ENCODE measurements at regions not wholly inside any gene's neighbourhood (a gene's known extent, or its start where the extent isn't known, plus 50 kb on each side); places are given as distances from the start of the nearest gene placed in this dataset.
A peak's percentile ranks its signal among the peaks of the same experiment; 100 is the strongest.

DNA sequence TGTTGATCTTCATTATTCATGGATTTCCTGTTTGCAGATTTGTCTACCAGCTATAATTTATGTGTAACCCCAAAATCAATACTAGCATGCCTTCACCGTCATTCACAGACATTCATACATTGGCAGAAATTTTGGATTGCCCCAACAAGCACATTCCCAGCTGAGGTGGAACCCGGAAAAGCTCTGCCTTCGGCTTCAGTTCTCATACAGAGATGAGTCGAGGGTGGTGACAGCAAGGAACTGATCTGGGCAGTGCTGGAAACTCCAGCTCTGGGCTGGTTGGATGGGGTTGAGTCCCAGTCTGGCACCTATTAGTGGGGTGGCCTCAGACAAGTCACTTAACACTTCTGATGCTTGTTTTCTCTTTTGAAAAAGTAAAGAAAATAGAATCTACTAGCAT is 267.5 kb downstream of the SNX13 start:
- Histone ChIP-seq H3K36me3 (ENCODE audit: control insufficient read depth, insufficient read depth, low read length) (no peaks in the 10 kb centered on the region), H3K4me1 (ENCODE audit: control insufficient read depth, insufficient read depth, low read length, poor library complexity, severe bottlenecking) (peaks cover 9% of the 10 kb centered on the region), H3K27ac (ENCODE audit: low read depth, low read length, severe bottlenecking) (no peak overlapping the region), H3K9me3 (ENCODE audit: control insufficient read depth, low read length) (no peaks in the 10 kb centered on the region), H3K4me3 (ENCODE audit: extremely low read depth, insufficient read depth, low read length, poor library complexity, severe bottlenecking) (no peak overlapping the region)
- WGBS, 2 experiments (ENCODE audit: insufficient coverage in 2 of 2), result 84 to 96% methylated on average over 3 to 4 of the region's 4 CpGs

- peaks cover 21% of the 10 kb centered on the region for H3K4me1 ChIP-seq (ENCODE audit: control insufficient read depth, insufficient read depth, low read length, poor library complexity, severe bottlenecking)
- no peak overlapping the region for H3K27ac ChIP-seq (ENCODE audit: low read depth, low read length, severe bottlenecking)
- WGBS, 2 experiments (ENCODE audit: insufficient coverage in 2 of 2), result 94 to 95% methylated on average over 6 of the region's 8 CpGs
- no peaks in the 10 kb centered on the region for H3K36me3 ChIP-seq (ENCODE audit: control insufficient read depth, insufficient read depth, low read length)
- H3K4me3 ChIP-seq (ENCODE audit: extremely low read depth, insufficient read depth, low read length, poor library complexity, severe bottlenecking), result no peak overlapping the region
- H3K9me3 ChIP-seq (ENCODE audit: control insufficient read depth, low read length), result no peaks in the 10 kb centered on the region
Measured at GRCh38 chr7:17674166-17674942, 265.9 kb downstream of the SNX13 start.

DNA sequence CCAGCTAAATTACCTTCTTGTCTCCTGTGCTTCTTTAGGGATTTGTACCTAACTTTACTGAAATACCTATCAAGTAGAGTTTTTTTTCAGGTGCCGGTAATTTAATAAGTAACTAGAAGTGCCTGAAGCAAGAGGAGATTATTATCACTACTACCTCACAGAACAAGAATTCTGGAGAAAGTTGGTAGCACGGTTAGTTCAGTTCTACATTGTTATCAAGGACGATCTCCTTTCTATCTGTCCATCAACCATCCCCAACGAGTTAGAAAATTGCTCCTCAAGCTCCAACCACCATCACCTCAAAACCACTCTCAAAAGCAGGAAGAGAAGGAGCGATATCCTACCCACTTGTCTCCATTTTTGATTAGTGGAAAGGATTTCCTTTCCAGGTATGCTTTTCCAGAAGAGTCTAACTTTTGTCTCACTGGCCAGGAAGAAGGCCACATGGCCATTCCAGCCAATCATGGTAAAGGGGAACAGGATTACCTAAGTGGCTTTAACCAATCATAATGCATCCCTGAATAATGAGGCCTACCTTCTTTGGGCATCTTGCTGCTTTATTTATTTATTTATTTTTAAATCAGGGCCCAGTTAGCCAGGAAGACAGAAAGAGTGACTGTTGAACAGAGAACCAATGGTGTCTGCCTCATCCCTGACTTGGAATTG is 265.2 kb downstream of the SNX13 start:
- Histone ChIP-seq H3K4me1 (ENCODE audit: control insufficient read depth, insufficient read depth, low read length, poor library complexity, severe bottlenecking) (peaks cover 26% of the 10 kb centered on the region), H3K9me3 (ENCODE audit: control insufficient read depth, low read length) (no peaks in the 10 kb centered on the region), H3K4me3 (ENCODE audit: extremely low read depth, insufficient read depth, low read length, poor library complexity, severe bottlenecking) (no peak overlapping the region), H3K36me3 (ENCODE audit: control insufficient read depth, insufficient read depth, low read length) (no peaks in the 10 kb centered on the region), H3K27ac (ENCODE audit: low read depth, low read length, severe bottlenecking) (no peak overlapping the region)
- no CpG with 5 or more reads among the region's 5 CpGs for WGBS, 2 experiments (ENCODE audit: insufficient coverage in 2 of 2)

DNA sequence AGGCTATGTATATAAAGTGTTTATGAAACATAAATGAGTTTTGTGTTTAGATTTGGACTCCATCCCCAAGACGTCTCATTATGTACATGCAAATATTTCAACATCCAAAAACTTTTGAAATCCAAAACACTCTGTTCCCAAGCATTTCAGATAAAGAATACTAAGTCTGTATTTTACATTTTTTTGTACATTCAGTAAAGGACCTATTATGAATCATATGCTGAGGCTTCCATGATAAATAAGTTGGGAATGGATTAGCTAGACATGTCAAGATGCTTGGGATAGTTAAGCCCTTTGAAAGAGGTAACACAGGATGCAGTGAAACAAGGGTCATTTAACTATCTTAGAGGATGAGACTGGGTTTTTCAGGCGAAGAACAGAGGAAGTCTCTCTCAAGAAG is 262.9 kb downstream of the SNX13 start:
- H3K4me1 ChIP-seq (ENCODE audit: control insufficient read depth, insufficient read depth, low read length, poor library complexity, severe bottlenecking), result peaks cover 48% of the 10 kb centered on the region
- 80 to 100% methylated on average over 1 of the region's 2 CpGs for WGBS, 2 experiments (ENCODE audit: insufficient coverage in 2 of 2)

DNA sequence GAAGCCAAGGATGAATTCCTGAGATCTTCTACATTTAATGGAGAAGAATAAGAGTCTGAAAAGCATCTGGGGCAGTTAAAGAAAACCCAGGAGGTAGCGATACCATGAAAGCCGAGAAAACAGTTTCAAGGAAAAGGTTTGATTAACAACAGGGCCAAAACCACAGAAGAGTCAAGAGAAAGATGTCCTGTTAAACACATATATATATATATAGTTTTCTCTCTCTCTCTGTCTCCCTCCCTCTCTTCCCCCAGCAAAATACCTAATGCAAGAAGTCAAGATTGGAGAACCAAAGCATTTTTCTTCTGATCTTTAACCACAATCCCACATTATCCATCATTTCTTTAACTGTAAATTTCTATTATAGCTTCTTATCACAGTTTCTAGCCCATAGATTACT is 261.4 kb downstream of the SNX13 start:
- Histone ChIP-seq H3K9me3 (ENCODE audit: control insufficient read depth, low read length) (no peaks in the 10 kb centered on the region), H3K4me1 (ENCODE audit: control insufficient read depth, insufficient read depth, low read length, poor library complexity, severe bottlenecking) (peaks cover 49% of the 10 kb centered on the region), H3K4me3 (ENCODE audit: extremely low read depth, insufficient read depth, low read length, poor library complexity, severe bottlenecking) (no peak overlapping the region), H3K36me3 (ENCODE audit: control insufficient read depth, insufficient read depth, low read length) (no peaks in the 10 kb centered on the region), H3K27ac (ENCODE audit: low read depth, low read length, severe bottlenecking) (no peak overlapping the region)
- no CpG with 5 or more reads among the region's 2 CpGs for WGBS, 2 experiments (ENCODE audit: insufficient coverage in 2 of 2)

More for the DNA sequence above, 262.9 kb downstream of the SNX13 start:
- H3K4me3 ChIP-seq (ENCODE audit: extremely low read depth, insufficient read depth, low read length, poor library complexity, severe bottlenecking), result no peak overlapping the region
- no peak overlapping the region for H3K27ac ChIP-seq (ENCODE audit: low read depth, low read length, severe bottlenecking)
- H3K36me3 ChIP-seq (ENCODE audit: control insufficient read depth, insufficient read depth, low read length), result no peaks in the 10 kb centered on the region
- no peaks in the 10 kb centered on the region for H3K9me3 ChIP-seq (ENCODE audit: control insufficient read depth, low read length)

GRCh38 chr7:17679458-17679857 is 260.8 kb downstream of the SNX13 start:
- H3K27ac ChIP-seq (ENCODE audit: low read depth, low read length, severe bottlenecking), result peak overlapping the region; percentile 86
- 81 to 100% methylated on average over 3 to 4 of the region's 4 CpGs for WGBS, 2 experiments (ENCODE audit: insufficient coverage in 2 of 2)
- H3K4me1 ChIP-seq (ENCODE audit: control insufficient read depth, insufficient read depth, low read length, poor library complexity, severe bottlenecking), result peaks cover 49% of the 10 kb centered on the region
- no peaks in the 10 kb centered on the region for H3K36me3 ChIP-seq (ENCODE audit: control insufficient read depth, insufficient read depth, low read length)
- H3K9me3 ChIP-seq (ENCODE audit: control insufficient read depth, low read length), result no peaks in the 10 kb centered on the region
- no peak overlapping the region for H3K4me3 ChIP-seq (ENCODE audit: extremely low read depth, insufficient read depth, low read length, poor library complexity, severe bottlenecking)

GRCh38 chr7:17680026-17680425 is 260.3 kb downstream of the SNX13 start:
- Histone ChIP-seq H3K36me3 (ENCODE audit: control insufficient read depth, insufficient read depth, low read length) (no peaks in the 10 kb centered on the region), H3K27ac (ENCODE audit: low read depth, low read length, severe bottlenecking) (peak overlapping the region; percentile 86), H3K4me1 (ENCODE audit: control insufficient read depth, insufficient read depth, low read length, poor library complexity, severe bottlenecking) (peaks cover 49% of the 10 kb centered on the region), H3K9me3 (ENCODE audit: control insufficient read depth, low read length) (no peaks in the 10 kb centered on the region), H3K4me3 (ENCODE audit: extremely low read depth, insufficient read depth, low read length, poor library complexity, severe bottlenecking) (no peak overlapping the region)
- 23% methylated on average over 3 to 5 of the region's 6 CpGs for WGBS, 2 experiments (ENCODE audit: insufficient coverage in 2 of 2)

- Histone ChIP-seq H3K36me3 (ENCODE audit: control insufficient read depth, insufficient read depth, low read length) (no peaks in the 10 kb centered on the region), H3K27ac (ENCODE audit: low read depth, low read length, severe bottlenecking) (peak overlapping the region; percentile 86), H3K4me1 (ENCODE audit: control insufficient read depth, insufficient read depth, low read length, poor library complexity, severe bottlenecking) (peaks cover 49% of the 10 kb centered on the region), H3K4me3 (ENCODE audit: extremely low read depth, insufficient read depth, low read length, poor library complexity, severe bottlenecking) (no peak overlapping the region), H3K9me3 (ENCODE audit: control insufficient read depth, low read length) (no peaks in the 10 kb centered on the region)
- 49 to 53% methylated on average over 5 of the region's 5 CpGs for WGBS, 2 experiments (ENCODE audit: insufficient coverage in 2 of 2)
Measured at GRCh38 chr7:17680943-17681351, 259.3 kb downstream of the SNX13 start.

GRCh38 chr7:17681965-17682364 is 258.3 kb downstream of the SNX13 start:
- no peaks in the 10 kb centered on the region for H3K36me3 ChIP-seq (ENCODE audit: control insufficient read depth, insufficient read depth, low read length)
- no peaks in the 10 kb centered on the region for H3K9me3 ChIP-seq (ENCODE audit: control insufficient read depth, low read length)
- H3K4me3 ChIP-seq (ENCODE audit: extremely low read depth, insufficient read depth, low read length, poor library complexity, severe bottlenecking), result no peak overlapping the region
- WGBS, 2 experiments (ENCODE audit: insufficient coverage in 2 of 2), result 93 to 96% methylated on average over 3 of the region's 4 CpGs
- H3K4me1 ChIP-seq (ENCODE audit: control insufficient read depth, insufficient read depth, low read length, poor library complexity, severe bottlenecking), result peaks cover 49% of the 10 kb centered on the region
- no peak overlapping the region for H3K27ac ChIP-seq (ENCODE audit: low read depth, low read length, severe bottlenecking)

GRCh38 chr7:17682586-17682985 is 257.7 kb downstream of the SNX13 start:
- Histone ChIP-seq H3K4me3 (ENCODE audit: extremely low read depth, insufficient read depth, low read length, poor library complexity, severe bottlenecking) (no peak overlapping the region), H3K36me3 (ENCODE audit: control insufficient read depth, insufficient read depth, low read length) (no peaks in the 10 kb centered on the region), H3K9me3 (ENCODE audit: control insufficient read depth, low read length) (no peaks in the 10 kb centered on the region), H3K4me1 (ENCODE audit: control insufficient read depth, insufficient read depth, low read length, poor library complexity, severe bottlenecking) (peaks cover 44% of the 10 kb centered on the region), H3K27ac (ENCODE audit: low read depth, low read length, severe bottlenecking) (no peak overlapping the region)
- WGBS, 2 experiments (ENCODE audit: insufficient coverage in 2 of 2), result 90 to 96% methylated on average over 2 to 3 of the region's 3 CpGs

DNA sequence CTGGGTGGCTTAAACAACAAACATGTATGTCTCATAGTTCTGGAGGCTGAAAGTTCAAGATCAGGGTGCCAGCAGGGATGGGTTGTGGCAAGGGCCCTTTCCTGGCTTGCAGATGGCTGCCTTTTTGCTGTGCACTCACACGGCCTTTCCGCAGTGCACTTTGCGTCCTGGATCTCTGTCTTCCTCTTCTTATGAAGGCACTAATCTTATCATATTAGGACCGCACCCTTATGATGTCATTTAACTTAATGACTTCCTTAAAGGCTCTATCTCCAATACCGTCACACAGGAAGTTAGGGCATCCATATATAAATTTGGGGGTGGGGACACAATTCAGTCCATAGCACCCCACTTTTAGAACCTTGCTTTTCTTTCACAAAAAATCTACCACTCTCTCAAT is 255.2 kb downstream of the SNX13 start:
- no peak overlapping the region for H3K27ac ChIP-seq (ENCODE audit: low read depth, low read length, severe bottlenecking)
- H3K4me1 ChIP-seq (ENCODE audit: control insufficient read depth, insufficient read depth, low read length, poor library complexity, severe bottlenecking), result peaks cover 23% of the 10 kb centered on the region
- no peaks in the 10 kb centered on the region for H3K36me3 ChIP-seq (ENCODE audit: control insufficient read depth, insufficient read depth, low read length)
- H3K9me3 ChIP-seq (ENCODE audit: control insufficient read depth, low read length), result no peaks in the 10 kb centered on the region
- H3K4me3 ChIP-seq (ENCODE audit: extremely low read depth, insufficient read depth, low read length, poor library complexity, severe bottlenecking), result no peak overlapping the region
- WGBS, 2 experiments (ENCODE audit: insufficient coverage in 2 of 2), result 93 to 100% methylated on average over 3 to 5 of the region's 5 CpGs
